Hepatocyte (in vitro differentiated cells): ENCODE measurements at regions not wholly inside any gene's neighbourhood (a gene's known extent, or its start where the extent isn't known, plus 50 kb on each side); places are given as distances from the start of the nearest gene placed in this dataset.

Experiments used
- DNase-seq: peaks from one replicate; pipeline ENCODE4 v3.0.0-alpha.2; 2016; ENCODE audit warnings: low spot score
- H2AFZ ChIP-seq: fragments of 200-600 bp; sonication (generic); 2 replicates; pipeline ENCODE4 v1.6.0; 2016; ENCODE audit warnings: antibody characterized with exemption, mild to moderate bottlenecking
- H3K27ac ChIP-seq: fragments of 200-600 bp; sonication (generic); 2 replicates; pipeline ENCODE4 v1.5.1; 2016; ENCODE audit warnings: mild to moderate bottlenecking
- H3K27me3 ChIP-seq: fragments of 200-600 bp; sonication (generic); 2 replicates; pipeline ENCODE4 v1.6.1; 2016
- H3K36me3 ChIP-seq: fragments of 200-600 bp; sonication (generic); replicated peaks from 2 replicates; pipeline ENCODE4 v1.5.1; 2016; ENCODE audit warnings: low read depth; ENCODE audit not compliant: insufficient read depth
- H3K4me1 ChIP-seq: fragments of 200-600 bp; sonication (generic); 2 replicates; pipeline ENCODE4 v1.5.1; 2016; ENCODE audit warnings: mild to moderate bottlenecking, moderate library complexity; ENCODE audit not compliant: insufficient read depth
- H3K4me2 ChIP-seq: fragments of 200-600 bp; sonication (generic); 2 replicates; pipeline ENCODE4 v1.6.0; 2016
- H3K4me3 ChIP-seq: fragments of 200-600 bp; sonication (generic); 2 replicates; pipeline ENCODE4 v1.5.1; 2016; ENCODE audit warnings: mild to moderate bottlenecking
- H3K79me2 ChIP-seq: fragments of 200-600 bp; sonication (generic); 2 replicates; pipeline ENCODE4 v1.6.0; 2017; ENCODE audit warnings: mild to moderate bottlenecking
- H3K9me2 ChIP-seq: fragments of 200-600 bp; sonication (generic); replicated peaks from 2 replicates; pipeline ENCODE4 v1.6.0; 2017; ENCODE audit warnings: mild to moderate bottlenecking; ENCODE audit not compliant: insufficient read depth
- H3K9me3 ChIP-seq: fragments of 200-600 bp; sonication (generic); 2 replicates; pipeline ENCODE4 v1.5.1; 2016; ENCODE audit warnings: low read depth, mild to moderate bottlenecking
- H4K20me1 ChIP-seq: fragments of 200-600 bp; sonication (generic); 2 replicates; pipeline ENCODE4 v1.6.0; 2016; ENCODE audit warnings: mild to moderate bottlenecking; ENCODE audit not compliant: insufficient read depth, poor library complexity, severe bottlenecking
- EZH2 ChIP-seq: fragments of 200-600 bp; sonication (generic); IDR thresholded peaks from 2 replicates; pipeline ENCODE4 v1.6.1; 2016; ENCODE audit warnings: antibody characterized with exemption, mild to moderate bottlenecking, borderline replicate concordance
- EZH2phosphoT487 ChIP-seq: fragments of 200-600 bp; sonication (generic); IDR thresholded peaks from one replicate; pipeline ENCODE4 v1.6.1; 2018; ENCODE audit warnings: antibody characterized with exemption, mild to moderate bottlenecking, low read depth, moderate library complexity; ENCODE audit not compliant: unreplicated experiment, severe bottlenecking
- WGBS: methylation state at CpG from one replicate; pipeline ENCODE4 v1.1.6; 2016; ENCODE audit warnings: low lambda C conversion rate; ENCODE audit errors: missing lambda C conversion rate; 5-methylcytosine and 5-hydroxymethylcytosine counted together
- TF ChIP-seq, protein P1 (sequence below): fragments of 200-600 bp; sonication (generic); IDR thresholded peaks from 2 replicates; pipeline ENCODE4 v1.5.1; 2016; ENCODE audit warnings: antibody characterized with exemption, mild to moderate bottlenecking; ENCODE audit not compliant: poor library complexity

GRCh38 chr4:14340321-14340720 lies 662.0 kb upstream of the CPEB2 start:
- Histone ChIP-seq H3K27me3 (peaks cover 3% of the 10 kb centered on the region), H3K79me2 (no peaks in the 10 kb centered on the region), H3K9me2 (no peaks in the 10 kb centered on the region), H3K27ac (no peak overlapping the region), H4K20me1 (no peaks in the 10 kb centered on the region), H3K36me3 (no peaks in the 10 kb centered on the region), H3K4me1 (no peaks in the 10 kb centered on the region), H3K4me3 (no peak overlapping the region), H3K4me2 (no peak overlapping the region), H3K9me3 (no peaks in the 10 kb centered on the region), H2AFZ (no peak overlapping the region)
- WGBS, result 68% methylated on average over 4 of the region's 4 CpGs
- TF ChIP-seq EZH2phosphoT487 (no peak), EZH2 (no peak)
- TF ChIP-seq, protein P1, sequence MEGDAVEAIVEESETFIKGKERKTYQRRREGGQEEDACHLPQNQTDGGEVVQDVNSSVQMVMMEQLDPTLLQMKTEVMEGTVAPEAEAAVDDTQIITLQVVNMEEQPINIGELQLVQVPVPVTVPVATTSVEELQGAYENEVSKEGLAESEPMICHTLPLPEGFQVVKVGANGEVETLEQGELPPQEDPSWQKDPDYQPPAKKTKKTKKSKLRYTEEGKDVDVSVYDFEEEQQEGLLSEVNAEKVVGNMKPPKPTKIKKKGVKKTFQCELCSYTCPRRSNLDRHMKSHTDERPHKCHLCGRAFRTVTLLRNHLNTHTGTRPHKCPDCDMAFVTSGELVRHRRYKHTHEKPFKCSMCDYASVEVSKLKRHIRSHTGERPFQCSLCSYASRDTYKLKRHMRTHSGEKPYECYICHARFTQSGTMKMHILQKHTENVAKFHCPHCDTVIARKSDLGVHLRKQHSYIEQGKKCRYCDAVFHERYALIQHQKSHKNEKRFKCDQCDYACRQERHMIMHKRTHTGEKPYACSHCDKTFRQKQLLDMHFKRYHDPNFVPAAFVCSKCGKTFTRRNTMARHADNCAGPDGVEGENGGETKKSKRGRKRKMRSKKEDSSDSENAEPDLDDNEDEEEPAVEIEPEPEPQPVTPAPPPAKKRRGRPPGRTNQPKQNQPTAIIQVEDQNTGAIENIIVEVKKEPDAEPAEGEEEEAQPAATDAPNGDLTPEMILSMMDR, result no peak
- DNase-seq, result no peak

GRCh38 chr4:14343961-14344360 lies 658.3 kb upstream of the CPEB2 start:
- Histone ChIP-seq H3K4me2 (no peak overlapping the region), H3K27me3 (peaks cover 3% of the 10 kb centered on the region), H3K9me3 (no peaks in the 10 kb centered on the region), H3K4me3 (no peak overlapping the region), H3K79me2 (no peaks in the 10 kb centered on the region), H2AFZ (no peak overlapping the region), H3K9me2 (no peaks in the 10 kb centered on the region), H4K20me1 (no peaks in the 10 kb centered on the region), H3K27ac (no peak overlapping the region), H3K36me3 (no peaks in the 10 kb centered on the region), H3K4me1 (no peaks in the 10 kb centered on the region)
- DNase-seq, result no peak
- TF ChIP-seq EZH2phosphoT487 (no peak), EZH2 (no peak)
- TF ChIP-seq, protein P1, result no peak
- WGBS, result 51% methylated on average over 4 of the region's 4 CpGs

- H3K4me3 ChIP-seq, result no peak overlapping the region
These were observed 656.9 kb upstream of the CPEB2 start for GRCh38 chr4:14345356-14345775.

More at GRCh38 chr4:14345356-14345775, 656.9 kb upstream of the CPEB2 start:
- Histone ChIP-seq H3K27ac (no peak overlapping the region), H3K4me2 (no peak overlapping the region), H3K36me3 (no peaks in the 10 kb centered on the region), H2AFZ (no peak overlapping the region), H3K9me3 (no peaks in the 10 kb centered on the region), H3K79me2 (no peaks in the 10 kb centered on the region), H3K9me2 (no peaks in the 10 kb centered on the region), H4K20me1 (no peaks in the 10 kb centered on the region), H3K4me1 (no peaks in the 10 kb centered on the region), H3K27me3 (peaks cover 3% of the 10 kb centered on the region)
- DNase-seq, result no peak
- TF ChIP-seq, protein P1, result no peak
- no peak for TF ChIP-seq EZH2phosphoT487
- no peak for TF ChIP-seq EZH2
- WGBS, result 60% methylated on average over 1 of the region's 1 CpG
